Stimulated activated CD4-positive, alpha-beta T cell treated with anti-CD3 and anti-CD28 coated beads, Interleukin-4, amount 100 ng/mL, for 48 hours (primary cell): ENCODE measurements at regions not wholly inside any gene's neighbourhood (a gene's known extent, or its start where the extent isn't known, plus 50 kb on each side); places are given as distances from the start of the nearest gene placed in this dataset.

Experiments used
- DNase-seq, 2 donors: peaks; one replicate each; pipeline ENCODE4 v3.0.0-alpha.2; 2020; ENCODE audit warnings: low read depth in 2 of 2

DNA sequence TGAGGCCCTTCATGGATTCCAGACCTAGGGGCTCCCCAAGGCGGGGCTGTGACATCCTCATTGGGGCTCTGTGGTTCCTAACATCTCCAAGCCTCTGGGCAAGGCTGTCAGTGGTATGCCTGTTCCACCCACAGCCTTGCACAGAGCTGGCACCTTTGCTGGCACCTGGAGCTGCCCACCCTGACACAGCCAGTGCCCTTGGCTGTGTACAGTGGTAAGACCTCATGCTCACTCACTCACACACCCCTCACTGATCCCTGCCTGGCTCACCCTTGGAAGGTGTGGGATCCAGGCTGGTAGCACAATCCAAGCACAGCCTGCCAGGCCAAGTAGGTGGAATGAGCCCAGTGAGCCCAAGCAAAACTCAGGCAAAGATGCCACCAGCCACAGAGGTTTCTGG is 200.4 kb upstream of the PCDH15 start:
- no peak for DNase-seq

DNA sequence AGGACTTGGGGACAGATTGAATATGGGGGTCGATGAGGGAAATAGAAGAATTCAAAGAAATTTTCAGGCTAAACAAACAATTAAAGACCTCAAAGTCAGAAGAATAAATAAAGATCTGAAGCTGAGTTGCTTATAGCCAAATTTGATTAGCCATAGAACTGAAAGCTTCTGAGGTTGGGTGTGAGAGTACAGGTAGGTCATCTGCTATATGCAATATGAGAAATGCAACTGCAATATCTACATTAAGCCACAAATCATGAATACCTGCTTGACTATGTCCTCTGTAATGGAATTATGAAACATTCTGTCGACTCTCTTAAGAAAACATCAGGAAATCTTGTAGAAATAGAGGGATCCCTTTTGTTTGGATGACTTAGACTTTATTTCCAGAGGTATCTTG is 192.1 kb upstream of the PCDH15 start:
- no peak for DNase-seq

DNA sequence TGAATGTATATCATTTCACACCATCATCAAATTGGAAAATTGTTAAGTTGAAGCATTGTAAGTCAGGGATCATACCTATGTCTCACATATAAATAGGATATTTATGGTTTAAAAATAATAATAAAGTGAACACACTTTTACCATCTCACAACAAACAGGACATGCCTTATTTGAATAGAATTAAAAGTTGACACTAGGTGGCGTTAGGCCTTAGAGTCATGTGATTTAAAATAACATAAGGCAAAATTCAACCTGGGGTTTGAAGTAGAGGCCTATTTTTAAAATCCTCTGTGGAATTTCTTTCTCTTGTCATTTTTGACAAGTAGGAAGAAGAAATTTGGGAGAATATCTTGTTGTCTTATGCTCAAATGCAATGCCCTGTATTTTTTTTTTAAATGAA is 184.7 kb upstream of the PCDH15 start:
- no peak for DNase-seq

DNA sequence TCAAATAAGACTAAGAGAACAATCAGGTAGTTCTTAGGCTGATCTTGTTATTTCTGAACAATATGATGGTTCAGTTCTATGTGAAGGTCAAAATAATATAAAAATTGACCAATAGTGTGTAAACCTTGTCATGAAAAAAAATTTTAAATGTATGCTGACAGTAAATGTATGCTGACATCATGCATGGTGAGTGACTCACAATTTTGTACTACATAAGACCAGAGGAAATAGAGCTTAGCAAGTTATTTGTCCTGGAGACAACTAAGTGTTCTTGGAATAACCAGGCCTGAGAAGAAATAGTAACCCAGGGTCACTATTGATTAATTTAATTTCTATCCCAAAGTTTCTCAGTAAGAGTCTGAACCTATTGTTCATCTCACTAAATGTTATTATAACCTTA is 182.2 kb upstream of the PCDH15 start:
- no peak for DNase-seq

DNA sequence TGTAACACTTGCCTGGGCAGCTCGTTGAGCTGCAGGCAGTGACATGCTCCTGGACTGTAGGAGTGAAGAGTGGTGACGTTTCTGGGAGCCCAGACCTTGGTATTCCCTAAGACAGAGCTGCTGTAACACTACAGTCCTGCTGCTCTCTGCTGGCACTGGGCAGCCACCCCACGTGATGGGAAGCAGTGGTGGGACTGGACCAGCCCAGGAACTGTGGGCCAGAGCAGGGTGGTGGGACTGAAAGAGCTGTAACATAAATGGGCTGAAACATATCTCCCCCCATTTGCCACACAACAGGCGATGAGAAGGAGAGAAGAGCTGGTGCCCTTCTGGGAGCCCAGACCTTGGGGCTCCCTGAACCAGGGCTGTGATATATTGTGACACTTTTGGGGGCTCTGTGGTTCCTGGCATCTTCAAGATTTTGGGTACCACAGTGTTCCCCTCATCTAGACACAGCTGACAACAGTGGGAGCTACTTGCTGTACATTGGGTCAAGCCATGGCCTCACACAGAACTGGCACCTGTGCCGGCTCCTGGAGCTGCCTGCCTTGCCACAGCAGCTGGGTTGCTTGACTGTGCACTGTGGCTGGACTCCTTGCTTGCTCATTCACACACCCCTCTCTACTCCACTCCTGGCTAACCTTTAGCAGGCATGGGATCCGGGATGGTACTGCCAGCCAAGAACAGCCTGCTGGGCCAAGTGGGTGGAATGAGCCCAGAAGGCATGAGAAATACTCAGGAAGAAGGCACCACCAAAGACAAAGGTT is 161.3 kb upstream of the PCDH15 start:
- DNase-seq, result no peak

DNA sequence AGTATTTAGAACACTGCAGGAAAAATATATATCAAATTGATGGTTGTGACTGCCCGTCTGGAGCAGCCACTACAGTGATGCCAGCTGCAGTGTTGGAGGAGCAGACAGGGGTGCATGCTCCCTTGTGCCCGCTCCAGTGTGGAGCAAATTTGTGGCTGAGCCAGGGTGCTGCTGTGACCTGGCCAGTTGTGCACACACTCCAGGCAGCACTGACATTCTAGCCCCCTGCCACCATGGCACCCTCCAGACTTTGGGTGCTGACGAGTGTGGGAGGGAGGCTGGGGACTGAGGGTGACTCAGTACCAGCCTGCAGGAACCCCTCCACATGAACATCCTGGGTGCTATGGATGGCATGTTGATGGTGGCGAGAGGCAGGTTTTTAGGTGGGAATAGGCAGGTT is 160.0 kb upstream of the PCDH15 start:
- DNase-seq, result no peak

DNA sequence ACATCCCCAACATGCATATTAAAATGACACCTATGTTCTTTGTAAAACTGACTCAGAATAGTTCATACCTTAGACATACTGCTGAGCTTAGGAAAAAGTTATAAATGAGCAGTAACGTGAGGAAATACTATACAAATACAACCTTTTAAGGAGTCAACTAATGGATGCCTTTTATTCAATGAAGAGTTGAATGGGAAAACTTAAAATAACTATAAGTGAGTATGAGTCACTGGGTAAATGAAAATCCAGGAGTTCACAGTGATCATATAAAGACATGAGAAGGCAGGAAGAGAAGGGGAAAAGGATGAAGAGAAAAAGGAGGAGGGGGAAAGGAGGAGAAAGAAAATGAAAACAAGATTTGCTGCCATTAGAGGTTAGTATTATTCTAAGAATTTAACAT is 157.8 kb upstream of the PCDH15 start:
- DNase-seq, result no peak

DNA sequence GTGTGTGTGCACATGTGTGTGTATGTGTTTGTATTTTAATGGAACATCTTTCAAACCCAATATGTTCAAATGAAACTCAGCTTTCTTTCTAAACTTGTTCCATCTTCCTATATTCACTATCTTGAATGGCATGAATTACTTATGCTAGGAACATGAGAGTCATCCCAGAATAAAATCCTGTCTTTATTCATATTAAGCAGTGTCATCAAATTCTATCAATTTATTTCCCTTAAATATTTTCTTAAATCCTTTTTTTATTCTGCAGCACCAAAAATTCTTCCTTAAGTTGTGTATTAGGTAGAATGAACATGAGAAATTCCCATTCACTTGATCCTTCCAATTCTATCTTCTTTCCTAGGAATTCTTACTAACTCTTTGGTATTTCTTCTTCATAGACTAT is 146.6 kb upstream of the PCDH15 start:
- no peak for DNase-seq

DNA sequence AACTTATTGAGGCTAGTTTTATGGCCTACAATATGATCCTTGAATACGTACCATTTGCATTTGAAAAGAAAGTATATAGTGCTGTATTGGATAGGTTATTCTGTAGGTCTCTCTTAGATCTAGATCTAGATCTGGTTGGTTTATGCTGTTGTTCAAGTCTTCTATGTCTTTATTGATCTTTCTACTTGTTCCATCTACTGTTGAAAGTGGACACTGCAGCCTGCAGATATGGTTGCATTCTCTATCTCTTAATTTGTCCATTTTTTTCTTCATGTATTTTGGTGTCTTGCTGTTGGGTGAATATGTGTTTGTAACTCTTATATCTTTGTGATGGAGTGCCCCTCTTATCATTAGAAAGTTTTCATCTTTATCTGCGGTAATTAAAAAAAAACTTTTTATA is 139.4 kb upstream of the PCDH15 start:
- DNase-seq, result no peak

DNA sequence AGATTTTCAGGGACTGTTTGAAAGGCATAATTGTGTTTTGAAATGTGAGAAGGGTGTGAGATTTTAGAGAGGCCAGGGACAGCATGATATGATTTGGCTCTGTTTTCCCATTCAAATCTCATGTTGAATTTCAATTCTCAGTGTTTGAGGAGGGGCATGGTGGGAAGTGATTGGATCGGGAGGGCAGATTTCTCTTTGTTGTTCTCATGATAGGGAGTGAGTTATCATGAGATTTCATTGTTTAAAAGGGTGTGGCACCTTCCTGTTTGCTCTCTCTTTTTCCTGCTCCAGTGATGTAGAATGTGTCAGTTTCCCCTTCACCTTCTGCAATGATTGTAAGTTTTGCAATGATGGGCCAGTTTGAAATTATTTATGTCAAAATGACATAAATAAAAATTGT is 113.0 kb upstream of the PCDH15 start:
- DNase-seq, result no peak

DNA sequence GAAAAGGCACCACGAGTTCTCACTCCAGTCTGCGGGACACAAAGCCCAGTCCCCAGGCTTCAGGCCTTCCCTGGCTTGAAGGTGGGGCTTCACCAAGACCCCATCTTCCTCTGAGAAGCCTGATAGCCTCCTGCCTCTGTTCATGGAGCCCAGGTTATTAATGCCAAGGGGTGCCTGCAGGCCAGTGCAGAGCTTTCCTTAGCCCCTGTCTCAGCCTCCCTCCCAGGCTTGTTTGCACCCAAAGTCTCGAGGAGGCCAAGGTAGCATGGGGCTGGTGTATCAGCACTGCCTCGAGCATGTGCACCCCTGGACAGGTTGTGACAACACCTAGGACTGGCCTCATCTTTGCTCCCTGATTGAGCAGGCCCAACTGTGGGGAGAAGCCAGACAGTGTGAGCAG is 108.1 kb upstream of the PCDH15 start:
- no peak for DNase-seq

DNA sequence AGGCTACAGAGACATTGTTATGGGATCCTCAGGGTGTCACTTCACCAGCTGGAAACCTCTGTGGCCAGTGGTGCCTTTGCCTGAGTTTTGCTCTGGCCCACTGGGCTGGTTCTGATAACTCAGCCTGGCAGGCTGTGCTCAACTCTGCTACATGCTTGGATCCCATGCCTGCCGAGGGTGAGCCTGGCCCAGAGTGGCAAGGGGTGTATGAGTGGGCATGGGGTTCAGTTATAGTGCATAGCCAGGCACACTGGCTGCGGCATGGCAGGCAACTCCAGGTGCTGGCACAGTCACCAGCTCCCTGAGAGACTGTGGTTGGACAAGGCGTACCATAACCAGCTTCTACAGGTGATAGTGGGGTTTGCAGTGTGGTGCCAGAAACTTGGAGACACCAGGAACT is 107.0 kb upstream of the PCDH15 start:
- no peak for DNase-seq

DNA sequence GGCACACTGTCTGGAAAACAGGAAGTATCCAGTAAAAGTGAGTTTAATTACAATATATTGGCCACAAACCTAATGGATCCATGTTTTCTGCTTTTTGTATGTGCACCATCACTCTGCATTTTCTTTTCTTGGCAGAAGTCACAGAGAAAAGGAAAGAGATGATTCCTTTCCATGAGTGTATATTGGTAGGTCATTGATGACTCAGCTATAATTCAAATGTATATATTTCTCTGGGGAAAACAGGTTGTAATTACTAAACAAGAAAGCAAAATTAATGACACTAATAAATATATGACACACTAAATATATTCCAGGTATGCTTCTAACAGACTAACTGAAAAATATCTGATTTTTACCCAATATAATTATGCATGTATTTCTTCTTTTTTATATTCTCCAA is 105.9 kb upstream of the PCDH15 start:
- DNase-seq, result no peak

DNA sequence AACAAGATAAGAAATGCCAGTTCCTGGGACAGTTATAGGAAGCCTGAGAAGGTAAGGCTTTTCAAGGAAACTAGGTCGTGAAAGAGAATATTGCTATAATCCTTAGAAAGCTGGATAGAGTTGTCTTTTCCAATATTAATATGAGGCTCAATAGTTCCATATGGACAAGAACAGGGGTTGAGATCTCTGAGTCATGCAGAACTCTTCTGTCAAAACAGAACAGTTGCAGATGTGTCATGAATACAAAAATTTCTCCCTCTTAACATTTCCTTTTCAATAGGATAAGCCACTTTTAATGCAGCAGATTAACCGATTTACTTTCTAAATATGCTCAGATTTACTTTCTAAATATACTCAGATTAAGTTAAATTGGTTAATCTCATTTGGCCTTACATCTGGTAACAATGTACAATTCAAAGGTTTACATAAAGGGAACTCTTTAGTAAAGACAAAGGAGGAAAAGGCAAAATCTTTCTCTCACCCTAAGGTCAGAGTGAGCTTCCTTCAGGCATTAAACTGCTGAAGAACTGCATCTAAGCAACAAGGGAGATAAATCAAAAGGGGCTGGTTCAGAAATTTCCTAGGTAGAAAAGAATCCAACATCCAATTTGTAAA is 104.7 kb upstream of the PCDH15 start:
- DNase-seq, result no peak

DNA sequence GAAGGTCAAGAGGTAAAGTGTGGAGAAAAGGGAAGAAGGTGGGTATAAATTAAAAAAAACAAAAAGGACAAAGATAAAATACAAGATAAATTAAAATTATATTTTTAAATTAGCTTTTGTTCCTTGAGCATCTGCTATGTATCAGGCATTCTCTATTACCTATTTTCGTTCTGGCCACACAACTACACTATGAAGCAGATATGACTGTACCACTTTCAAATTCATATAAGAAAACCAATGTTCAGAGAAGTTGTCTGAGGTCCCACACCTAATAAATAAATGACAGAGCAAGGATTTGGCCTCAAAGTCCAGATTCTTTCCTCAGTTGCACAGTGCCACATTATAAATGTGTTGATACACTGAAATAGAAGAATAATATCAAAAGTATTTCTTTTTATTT is 103.8 kb upstream of the PCDH15 start:
- no peak for DNase-seq

DNA sequence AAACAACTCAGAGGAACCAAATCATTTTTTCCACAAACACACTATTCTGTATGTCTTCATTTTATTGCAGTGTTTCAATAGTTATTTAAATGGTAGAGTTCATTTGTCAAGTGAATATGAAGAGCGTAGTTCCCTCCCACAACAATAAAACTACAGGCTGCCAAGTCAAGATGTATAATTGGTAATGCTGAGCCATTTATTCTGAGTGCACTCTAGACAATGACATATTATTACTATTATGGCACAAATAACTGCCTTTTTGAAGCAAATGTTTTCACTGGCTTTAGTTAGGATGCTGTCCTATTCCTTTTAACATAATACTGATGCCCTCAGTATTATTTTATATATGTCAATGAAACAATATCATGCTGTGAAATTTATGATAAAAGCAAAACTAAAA is 102.7 kb upstream of the PCDH15 start:
- DNase-seq, result no peak

DNA sequence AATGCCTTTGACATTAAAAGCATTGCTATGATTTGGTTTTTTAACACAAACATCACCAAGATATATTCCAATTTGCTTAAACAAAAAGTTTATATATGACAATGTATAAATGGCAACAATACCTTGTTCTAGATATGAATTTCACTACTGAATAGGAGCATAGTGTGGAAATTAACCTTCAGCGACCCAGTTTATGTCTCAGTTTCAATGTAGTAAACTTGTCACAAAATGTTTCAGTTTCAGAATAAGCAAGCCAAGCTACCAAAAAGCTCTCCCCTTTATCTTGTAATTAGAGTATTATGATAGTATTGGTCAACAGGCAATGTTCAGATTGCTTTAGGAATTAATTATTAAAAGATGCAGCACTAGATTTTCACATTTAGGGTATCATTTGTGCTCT is 99.6 kb upstream of the PCDH15 start:
- no peak for DNase-seq

DNA sequence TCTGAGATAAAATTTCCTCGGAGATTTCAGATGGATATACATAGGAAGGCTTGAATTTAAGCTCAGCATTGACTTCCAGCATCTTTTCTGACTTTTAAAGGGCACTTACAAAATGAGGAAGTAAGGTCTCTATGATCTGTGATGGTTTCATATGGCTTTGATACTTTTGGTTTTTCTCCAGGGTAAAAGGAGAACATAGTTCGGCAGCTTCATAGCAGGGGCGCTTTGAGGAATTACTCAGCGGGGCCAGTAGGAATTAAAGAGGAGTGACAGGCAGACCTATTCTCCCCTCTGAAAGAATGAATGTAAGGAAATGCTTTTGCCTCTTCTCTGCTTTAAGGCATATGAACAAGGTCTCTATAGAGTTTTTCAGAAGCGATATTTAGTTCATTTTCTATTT is 80.0 kb upstream of the PCDH15 start:
- DNase-seq, result no peak

DNA sequence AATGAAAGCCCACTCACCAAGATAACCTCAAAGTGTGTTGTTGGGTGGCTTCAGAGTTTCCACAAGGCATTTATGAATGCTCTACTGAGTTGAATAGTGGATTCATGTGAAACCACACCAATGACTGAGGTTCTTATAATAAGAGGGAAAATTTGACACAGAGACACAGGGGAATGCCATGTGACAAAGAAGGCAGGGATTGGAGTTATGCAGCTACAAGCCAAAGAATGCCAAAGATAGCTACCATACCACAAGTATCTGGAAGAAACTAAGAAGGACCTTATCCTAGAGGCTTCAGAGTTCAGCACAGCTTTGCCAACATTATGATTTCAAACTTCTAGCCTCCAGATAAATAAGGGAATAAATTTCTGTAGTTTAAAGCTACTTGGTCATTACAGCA is 68.0 kb upstream of the PCDH15 start:
- DNase-seq, result no peak

DNA sequence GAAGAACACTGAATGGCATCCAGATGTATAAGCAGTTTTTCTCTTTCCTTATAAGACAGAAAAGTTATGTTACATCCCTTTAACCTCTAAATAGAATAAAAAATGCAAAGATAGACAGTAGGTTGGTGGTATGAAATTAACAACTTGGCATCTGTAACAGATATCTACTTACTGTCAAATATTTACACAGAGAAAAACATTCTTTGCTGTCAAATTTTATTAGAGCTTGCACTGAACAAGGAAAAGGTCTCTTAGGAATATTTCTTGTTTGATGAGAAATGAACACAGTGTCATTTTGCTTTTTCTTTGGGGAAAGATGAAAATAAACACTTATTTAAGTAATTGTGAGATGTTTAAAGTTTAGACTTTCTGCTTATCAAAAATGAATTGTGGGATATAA is 65.6 kb upstream of the PCDH15 start:
- DNase-seq, result no peak

DNA sequence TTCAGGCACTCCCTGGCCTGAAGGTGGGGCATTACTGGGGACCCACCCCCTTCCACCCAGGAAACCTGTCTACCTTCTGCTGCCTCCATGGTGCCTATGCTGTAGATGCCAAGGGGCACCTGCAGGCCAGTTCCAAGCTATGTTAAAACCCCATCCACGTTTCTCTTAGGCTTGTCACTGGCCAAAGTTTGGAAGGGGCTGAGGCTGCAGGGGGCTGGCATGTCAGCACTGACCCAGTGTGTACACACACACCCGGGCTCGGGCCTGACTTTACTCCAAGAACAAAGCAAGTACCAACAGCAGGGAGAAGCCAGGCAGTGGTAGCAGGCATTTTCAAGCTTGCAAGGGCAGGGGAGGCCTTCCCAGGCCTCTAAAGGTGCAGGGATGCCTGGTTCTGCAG is 53.8 kb upstream of the PCDH15 start:
- DNase-seq, result no peak

DNA sequence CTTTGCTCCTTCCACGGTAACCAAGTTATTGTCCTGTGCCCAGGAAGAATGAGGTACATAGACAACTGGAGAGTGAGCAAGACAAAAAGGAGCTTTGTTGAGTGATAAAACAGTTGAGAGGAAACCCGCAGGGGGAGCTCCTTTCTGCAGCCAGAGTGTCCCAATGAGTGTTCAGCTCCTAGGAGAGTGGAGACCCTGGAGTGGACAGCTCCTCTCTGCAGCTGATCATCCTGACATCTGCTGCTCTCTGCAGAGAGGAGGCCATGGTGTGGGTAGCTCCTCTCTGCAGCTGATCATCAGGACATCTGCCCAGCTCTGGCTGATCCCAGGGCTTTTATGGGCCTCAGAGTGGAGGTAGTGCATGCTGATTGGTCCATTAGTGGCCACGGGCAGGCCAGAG is 53.4 kb upstream of the PCDH15 start:
- DNase-seq, result no peak

DNA sequence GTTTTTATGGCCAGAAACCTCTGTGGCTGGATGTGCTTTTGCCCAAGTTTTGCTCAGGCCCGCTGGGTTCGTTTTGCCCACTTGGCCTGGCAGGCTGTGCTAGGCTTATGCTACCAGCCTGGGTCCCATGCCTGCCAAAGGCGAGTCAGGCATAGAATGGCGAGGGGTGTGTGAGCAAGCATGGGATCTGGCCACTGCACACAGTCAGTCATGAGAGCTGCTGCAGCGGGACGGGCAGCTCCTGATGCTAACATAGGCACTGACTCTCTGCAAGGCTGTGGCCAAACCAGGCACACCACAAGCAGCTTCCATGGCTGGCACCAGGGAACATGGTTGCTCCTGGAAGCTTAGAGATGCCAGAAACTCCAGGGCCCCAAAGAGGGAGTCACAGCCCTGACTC is 52.9 kb upstream of the PCDH15 start:
- DNase-seq, result no peak
